ENCODE measurements at regions not wholly inside any gene's neighbourhood (a gene's known extent, or its start where the extent isn't known, plus 50 kb on each side); places are given as distances from the start of the nearest gene placed in this dataset.

DNA sequence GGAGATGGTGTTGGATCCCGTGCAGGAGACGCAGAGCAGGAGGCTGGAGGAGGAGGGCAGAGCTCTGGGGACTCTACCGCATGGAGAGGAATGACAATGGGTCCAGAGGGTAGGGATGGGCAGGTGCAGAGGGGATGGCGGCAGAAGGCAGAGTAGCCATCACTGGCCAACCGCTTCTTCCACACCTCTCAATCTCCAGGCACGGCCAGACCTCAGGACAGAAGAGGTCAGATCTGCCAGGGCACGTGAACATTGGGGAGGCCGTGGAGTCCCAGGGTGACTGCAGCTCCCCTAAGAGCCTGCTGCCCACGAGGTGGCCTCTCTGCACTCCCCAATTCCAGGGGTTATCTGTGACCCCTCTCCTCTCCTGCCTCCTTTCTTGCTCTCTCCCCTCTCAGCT is 162.7 kb upstream of the HDAC4 start (continued):
- TF ChIP-seq, protein P1, sequence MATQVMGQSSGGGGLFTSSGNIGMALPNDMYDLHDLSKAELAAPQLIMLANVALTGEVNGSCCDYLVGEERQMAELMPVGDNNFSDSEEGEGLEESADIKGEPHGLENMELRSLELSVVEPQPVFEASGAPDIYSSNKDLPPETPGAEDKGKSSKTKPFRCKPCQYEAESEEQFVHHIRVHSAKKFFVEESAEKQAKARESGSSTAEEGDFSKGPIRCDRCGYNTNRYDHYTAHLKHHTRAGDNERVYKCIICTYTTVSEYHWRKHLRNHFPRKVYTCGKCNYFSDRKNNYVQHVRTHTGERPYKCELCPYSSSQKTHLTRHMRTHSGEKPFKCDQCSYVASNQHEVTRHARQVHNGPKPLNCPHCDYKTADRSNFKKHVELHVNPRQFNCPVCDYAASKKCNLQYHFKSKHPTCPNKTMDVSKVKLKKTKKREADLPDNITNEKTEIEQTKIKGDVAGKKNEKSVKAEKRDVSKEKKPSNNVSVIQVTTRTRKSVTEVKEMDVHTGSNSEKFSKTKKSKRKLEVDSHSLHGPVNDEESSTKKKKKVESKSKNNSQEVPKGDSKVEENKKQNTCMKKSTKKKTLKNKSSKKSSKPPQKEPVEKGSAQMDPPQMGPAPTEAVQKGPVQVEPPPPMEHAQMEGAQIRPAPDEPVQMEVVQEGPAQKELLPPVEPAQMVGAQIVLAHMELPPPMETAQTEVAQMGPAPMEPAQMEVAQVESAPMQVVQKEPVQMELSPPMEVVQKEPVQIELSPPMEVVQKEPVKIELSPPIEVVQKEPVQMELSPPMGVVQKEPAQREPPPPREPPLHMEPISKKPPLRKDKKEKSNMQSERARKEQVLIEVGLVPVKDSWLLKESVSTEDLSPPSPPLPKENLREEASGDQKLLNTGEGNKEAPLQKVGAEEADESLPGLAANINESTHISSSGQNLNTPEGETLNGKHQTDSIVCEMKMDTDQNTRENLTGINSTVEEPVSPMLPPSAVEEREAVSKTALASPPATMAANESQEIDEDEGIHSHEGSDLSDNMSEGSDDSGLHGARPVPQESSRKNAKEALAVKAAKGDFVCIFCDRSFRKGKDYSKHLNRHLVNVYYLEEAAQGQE (IDR thresholded peaks at IDR 0.05; ENCODE audit: unreplicated experiment): no peak

DNA sequence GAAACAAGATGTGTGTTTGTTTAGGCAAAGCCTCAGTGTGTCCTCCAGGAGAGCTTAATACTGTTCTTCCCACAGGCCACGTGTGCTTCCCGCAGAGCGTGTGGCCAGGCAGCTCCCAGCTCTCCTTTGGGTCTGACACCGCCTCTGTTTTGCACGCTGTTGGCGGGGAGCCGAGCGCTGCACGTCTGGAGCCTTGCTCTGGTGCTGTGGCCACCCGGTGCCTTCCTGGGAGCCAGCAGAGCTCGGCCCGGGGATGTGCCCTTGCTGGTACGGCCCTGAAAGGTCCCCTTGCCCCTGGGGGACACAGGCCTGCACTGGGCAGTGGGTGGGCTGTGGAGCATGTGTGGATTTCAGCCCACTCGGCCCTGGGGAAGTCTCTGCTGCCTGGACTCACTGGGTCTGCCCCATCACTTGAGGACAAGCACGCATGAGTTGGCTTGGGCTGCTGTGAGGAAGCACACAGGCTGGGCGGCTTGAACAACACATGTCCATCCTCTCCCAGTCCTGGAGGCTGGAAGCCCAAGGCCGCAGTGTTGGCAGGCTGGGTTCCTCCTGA is 160.7 kb upstream of the HDAC4 start:
- Histone ChIP-seq H3K4me3 (no peak overlapping the region), H3K27ac (ENCODE audit: low read depth) (no peak overlapping the region), H3K4me1 (ENCODE audit: insufficient read depth) (no peaks in the 10 kb centered on the region), H3K79me2 (replicated peaks; ENCODE audit: insufficient read depth) (no peaks in the 10 kb centered on the region), H2AFZ (no peak overlapping the region), H3K27me3 (ENCODE audit: insufficient read depth) (no peaks in the 10 kb centered on the region), H4K20me1 (replicated peaks; ENCODE audit: insufficient read depth) (no peaks in the 10 kb centered on the region), H3K36me3 (ENCODE audit: insufficient read depth) (no peaks in the 10 kb centered on the region), H3K9me2 (ENCODE audit: insufficient read depth) (no peaks in the 10 kb centered on the region), H3F3A (replicated peaks; ENCODE audit: low read depth) (no peaks in the 10 kb centered on the region), H3K4me2 (no peak overlapping the region)
- Mint-ChIP-seq H3K9me3 (no peaks in the 10 kb centered on the region), H3K27me3 (ENCODE audit: insufficient read depth, low read depth, poor library complexity) (peaks cover 3% of the 10 kb centered on the region), H3K27ac (no peak overlapping the region), H3K36me3 (ENCODE audit: low read depth) (no peaks in the 10 kb centered on the region), H3K4me1 (no peaks in the 10 kb centered on the region), H3K4me3 (no peak overlapping the region)
- no peak for ATAC-seq
- no peak for DNase-seq (ENCODE audit: low spot score)
- TF ChIP-seq STAT1 (IDR thresholded peaks at IDR 0.05; ENCODE audit: unreplicated experiment) (no peak), ZNF331 (CRISPR knock-in tag; IDR thresholded peaks at IDR 0.05; ENCODE audit: low read depth) (no peak), EZH2 (IDR thresholded peaks at IDR 0.05; ENCODE audit: low read depth, unreplicated experiment) (no peak)
- TF ChIP-seq, protein P1 (IDR thresholded peaks at IDR 0.05; ENCODE audit: unreplicated experiment): no peak
